ENCODE measurements at regions not wholly inside any gene's neighbourhood (a gene's known extent, or its start where the extent isn't known, plus 50 kb on each side); places are given as distances from the start of the nearest gene placed in this dataset.

DNA sequence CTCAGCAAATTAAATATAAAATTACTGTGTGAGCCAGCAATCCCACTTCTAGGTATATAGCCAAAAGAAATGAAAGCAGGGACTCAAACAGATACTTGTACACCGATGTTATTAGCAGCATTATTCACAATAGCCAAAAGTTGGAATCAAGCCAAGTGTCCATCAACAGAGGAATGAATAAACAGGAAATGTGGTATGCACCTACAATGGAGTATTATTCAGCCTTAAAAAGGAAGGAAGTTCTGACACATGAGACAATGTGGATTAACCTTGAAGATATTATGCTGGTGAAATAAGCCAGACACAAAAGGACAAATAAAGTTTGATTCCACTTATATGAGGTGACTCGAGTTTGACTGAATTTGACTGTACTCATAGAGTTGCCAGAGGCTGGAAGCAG lies 108.3 kb upstream of the DUSP21 start:
- TF ChIP-seq CTCF (IDR thresholded peaks at IDR 0.05) (no peak), POLR2A (IDR thresholded peaks at IDR 0.05) (no peak)

Data from adrenal gland (tissue), 5 donors.